Prostate gland (tissue), 2 donors: ENCODE measurements at regions not wholly inside any gene's neighbourhood (a gene's known extent, or its start where the extent isn't known, plus 50 kb on each side); places are given as distances from the start of the nearest gene placed in this dataset.

Experiments used
- POLR2A ChIP-seq: fragments of 450-650 bp; IDR thresholded peaks from one replicate; pipeline ENCODE4 v1.6.1; 2016; ENCODE audit warnings: antibody characterized with exemption, mild to moderate bottlenecking
- POLR2AphosphoS5 ChIP-seq: sonication (generic); formaldehyde crosslinking; IDR thresholded peaks from one replicate; pipeline ENCODE4 v1.6.1; 2017; ENCODE audit warnings: antibody characterized with exemption
- TF ChIP-seq, protein P1 (sequence below), 4 experiments: fragments of 200-600 bp in 2 of 4; fragments of 450-650 bp in 2 of 4; sonication (generic) in 2 of 4; IDR thresholded peaks; 1 replicate in 3 of 4; 2 replicates in 1 of 4; pipeline ENCODE4 v1.5.1; 2016 to 2019; ENCODE audit warnings: antibody characterized with exemption in 4 of 4, mild to moderate bottlenecking in 2 of 4, moderate library complexity in 2 of 4

DNA sequence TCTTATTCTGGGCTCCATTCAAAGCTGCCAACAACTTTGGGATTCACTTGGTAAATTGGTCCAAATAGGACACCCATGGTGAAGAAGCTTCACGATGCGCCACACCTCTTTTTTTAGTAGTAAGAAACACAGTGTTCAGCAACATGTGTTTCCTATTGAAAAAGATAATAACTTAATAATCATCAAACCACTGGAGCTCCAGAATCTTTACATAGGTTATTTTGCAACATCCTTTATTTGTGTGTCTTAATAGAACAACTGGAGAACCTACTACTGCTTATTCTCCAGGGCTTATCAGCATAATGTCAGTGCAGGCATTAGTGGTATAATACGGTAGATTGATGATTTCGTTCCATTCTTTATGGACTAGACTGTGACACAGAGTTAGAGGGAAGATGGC is 63.3 kb upstream of the DAPK1 start:
- TF ChIP-seq, protein P1, sequence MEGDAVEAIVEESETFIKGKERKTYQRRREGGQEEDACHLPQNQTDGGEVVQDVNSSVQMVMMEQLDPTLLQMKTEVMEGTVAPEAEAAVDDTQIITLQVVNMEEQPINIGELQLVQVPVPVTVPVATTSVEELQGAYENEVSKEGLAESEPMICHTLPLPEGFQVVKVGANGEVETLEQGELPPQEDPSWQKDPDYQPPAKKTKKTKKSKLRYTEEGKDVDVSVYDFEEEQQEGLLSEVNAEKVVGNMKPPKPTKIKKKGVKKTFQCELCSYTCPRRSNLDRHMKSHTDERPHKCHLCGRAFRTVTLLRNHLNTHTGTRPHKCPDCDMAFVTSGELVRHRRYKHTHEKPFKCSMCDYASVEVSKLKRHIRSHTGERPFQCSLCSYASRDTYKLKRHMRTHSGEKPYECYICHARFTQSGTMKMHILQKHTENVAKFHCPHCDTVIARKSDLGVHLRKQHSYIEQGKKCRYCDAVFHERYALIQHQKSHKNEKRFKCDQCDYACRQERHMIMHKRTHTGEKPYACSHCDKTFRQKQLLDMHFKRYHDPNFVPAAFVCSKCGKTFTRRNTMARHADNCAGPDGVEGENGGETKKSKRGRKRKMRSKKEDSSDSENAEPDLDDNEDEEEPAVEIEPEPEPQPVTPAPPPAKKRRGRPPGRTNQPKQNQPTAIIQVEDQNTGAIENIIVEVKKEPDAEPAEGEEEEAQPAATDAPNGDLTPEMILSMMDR (IDR thresholded peaks at IDR 0.05) = no peak
- TF ChIP-seq POLR2A (no peak), POLR2AphosphoS5 (no peak)
